ENCODE measurements at regions not wholly inside any gene's neighbourhood (a gene's known extent, or its start where the extent isn't known, plus 50 kb on each side); places are given as distances from the start of the nearest gene placed in this dataset.
"Not testable (repeated sequence)": the region's sequence is repeated elsewhere in the genome, so short reads cannot be mapped to it uniquely, and the experiment has no call there.

GRCh38 chr2:35741556-35741955 lies 614.0 kb upstream of the CRIM1 start:
- FAIRE-seq (no peak), DNase-seq (ENCODE audit: insufficient read length) (no peak)
- no peak for TF ChIP-seq TAF1 (IDR thresholded peaks at IDR 0.05; ENCODE audit: borderline replicate concordance, low read depth, low read length)
- no peak for TF ChIP-seq POLR2A (IDR thresholded peaks at IDR 0.05; ENCODE audit: low read depth, low read length)
- no peak for TF ChIP-seq POLR2AphosphoS5 (IDR thresholded peaks at IDR 0.05; ENCODE audit: low read depth, low read length)

GRCh38 chr2:35731674-35732073 lies 623.9 kb upstream of the CRIM1 start:
- no peak for DNase-seq (ENCODE audit: insufficient read length)
- TF ChIP-seq TAF1 (IDR thresholded peaks at IDR 0.05; ENCODE audit: borderline replicate concordance, low read depth, low read length) (no peak), POLR2A (IDR thresholded peaks at IDR 0.05; ENCODE audit: low read depth, low read length) (no peak), POLR2AphosphoS5 (IDR thresholded peaks at IDR 0.05; ENCODE audit: low read depth, low read length) (no peak)
- no peak for FAIRE-seq

- no peak for TF ChIP-seq TAF1 (IDR thresholded peaks at IDR 0.05; ENCODE audit: borderline replicate concordance, low read depth, low read length)
- no peak for DNase-seq (ENCODE audit: insufficient read length)
- FAIRE-seq, result no peak
Measured at GRCh38 chr2:35714883-35715282, 640.7 kb upstream of the CRIM1 start.

GRCh38 chr2:35708411-35708923 lies 647.1 kb upstream of the CRIM1 start:
- TF ChIP-seq TAF1 (IDR thresholded peaks at IDR 0.05; ENCODE audit: borderline replicate concordance, low read depth, low read length) (no peak), POLR2AphosphoS5 (IDR thresholded peaks at IDR 0.05; ENCODE audit: low read depth, low read length) (no peak), POLR2A (IDR thresholded peaks at IDR 0.05; ENCODE audit: low read depth, low read length) (no peak)
- FAIRE-seq (no peak), DNase-seq (ENCODE audit: insufficient read length) (no peak)

- DNase-seq (ENCODE audit: insufficient read length) (no peak), FAIRE-seq (no peak)
- TF ChIP-seq POLR2AphosphoS5 (IDR thresholded peaks at IDR 0.05; ENCODE audit: low read depth, low read length) (no peak), TAF1 (IDR thresholded peaks at IDR 0.05; ENCODE audit: borderline replicate concordance, low read depth, low read length) (no peak), POLR2A (IDR thresholded peaks at IDR 0.05; ENCODE audit: low read depth, low read length) (no peak)
Measured at GRCh38 chr2:35688309-35688708, 667.3 kb upstream of the CRIM1 start.

GRCh38 chr2:35651688-35652323 lies 703.8 kb upstream of the CRIM1 start:
- TF ChIP-seq POLR2AphosphoS5 (IDR thresholded peaks at IDR 0.05; ENCODE audit: low read depth, low read length) (no peak), POLR2A (IDR thresholded peaks at IDR 0.05; ENCODE audit: low read depth, low read length) (no peak), TAF1 (IDR thresholded peaks at IDR 0.05; ENCODE audit: borderline replicate concordance, low read depth, low read length) (no peak)
- FAIRE-seq (no peak), DNase-seq (ENCODE audit: insufficient read length) (no peak)

- no peak for FAIRE-seq
Measured at GRCh38 chr2:35614640-35615039, 740.9 kb upstream of the CRIM1 start.

GRCh38 chr2:35606394-35606793 lies 749.2 kb upstream of the CRIM1 start:
- TF ChIP-seq POLR2A (IDR thresholded peaks at IDR 0.05; ENCODE audit: low read depth, low read length), result no peak
- no peak for FAIRE-seq
- no peak for DNase-seq (ENCODE audit: insufficient read length)

More at GRCh38 chr2:35614640-35615039, 740.9 kb upstream of the CRIM1 start:
- TF ChIP-seq POLR2A (IDR thresholded peaks at IDR 0.05; ENCODE audit: low read depth, low read length) (no peak), POLR2AphosphoS5 (IDR thresholded peaks at IDR 0.05; ENCODE audit: low read depth, low read length) (no peak), TAF1 (IDR thresholded peaks at IDR 0.05; ENCODE audit: borderline replicate concordance, low read depth, low read length) (no peak)
- DNase-seq (ENCODE audit: insufficient read length), result no peak

- no peak for FAIRE-seq
- TF ChIP-seq TAF1 (IDR thresholded peaks at IDR 0.05; ENCODE audit: borderline replicate concordance, low read depth, low read length) (no peak), POLR2AphosphoS5 (IDR thresholded peaks at IDR 0.05; ENCODE audit: low read depth, low read length) (no peak), POLR2A (IDR thresholded peaks at IDR 0.05; ENCODE audit: low read depth, low read length) (no peak)
- no peak for DNase-seq (ENCODE audit: insufficient read length)
Measured at GRCh38 chr2:35598310-35598709, 757.3 kb upstream of the CRIM1 start.

- TF ChIP-seq POLR2A (IDR thresholded peaks at IDR 0.05; ENCODE audit: low read depth, low read length) (no peak), POLR2AphosphoS5 (IDR thresholded peaks at IDR 0.05; ENCODE audit: low read depth, low read length) (no peak), TAF1 (IDR thresholded peaks at IDR 0.05; ENCODE audit: borderline replicate concordance, low read depth, low read length) (no peak)
- FAIRE-seq, result no peak
- DNase-seq (ENCODE audit: insufficient read length), result no peak
Measured at GRCh38 chr2:35591886-35592285, 763.7 kb upstream of the CRIM1 start.

GRCh38 chr2:35585972-35586371 lies 769.6 kb upstream of the CRIM1 start:
- TF ChIP-seq POLR2AphosphoS5 (IDR thresholded peaks at IDR 0.05; ENCODE audit: low read depth, low read length) (no peak), TAF1 (IDR thresholded peaks at IDR 0.05; ENCODE audit: borderline replicate concordance, low read depth, low read length) (no peak), POLR2A (IDR thresholded peaks at IDR 0.05; ENCODE audit: low read depth, low read length) (no peak)
- DNase-seq (ENCODE audit: insufficient read length), result no peak
- FAIRE-seq, result no peak

- FAIRE-seq (no peak), DNase-seq (ENCODE audit: insufficient read length) (no peak)
- no peak for TF ChIP-seq TAF1 (IDR thresholded peaks at IDR 0.05; ENCODE audit: borderline replicate concordance, low read depth, low read length)
Measured at GRCh38 chr2:35582637-35583036, 772.9 kb upstream of the CRIM1 start.

- TF ChIP-seq POLR2A (IDR thresholded peaks at IDR 0.05; ENCODE audit: low read depth, low read length), result no peak
- TF ChIP-seq POLR2AphosphoS5 (IDR thresholded peaks at IDR 0.05; ENCODE audit: low read depth, low read length), result no peak
- TF ChIP-seq TAF1 (IDR thresholded peaks at IDR 0.05; ENCODE audit: borderline replicate concordance, low read depth, low read length), result no peak
- DNase-seq (ENCODE audit: insufficient read length) (no peak), FAIRE-seq (no peak)
Measured at GRCh38 chr2:35580956-35581355, 774.6 kb upstream of the CRIM1 start.

GRCh38 chr2:35568574-35568973 lies 787.0 kb upstream of the CRIM1 start:
- FAIRE-seq; DNase-seq (ENCODE audit: insufficient read length): not testable (repeated sequence)
